Peyer's patch (tissue), 4 donors: ENCODE measurements at regions not wholly inside any gene's neighbourhood (a gene's known extent, or its start where the extent isn't known, plus 50 kb on each side); places are given as distances from the start of the nearest gene placed in this dataset.

ENCODE experiments used
- DNase-seq, 3 donors: peaks; one replicate each; pipeline ENCODE4 v3.0.0-alpha.2; 2017 to 2019
- H3K27ac ChIP-seq, 4 donors: fragments of 200-600 bp; sonication (generic); one replicate each; pipeline ENCODE4 v1.5.1; 2016 to 2019
- H3K27me3 ChIP-seq, 2 donors: fragments of 200-600 bp; sonication (generic); one replicate each; pipeline ENCODE4 v1.5.1; 2019
- H3K36me3 ChIP-seq, 3 donors: fragments of 200-600 bp; sonication (generic); one replicate each; pipeline ENCODE4 v1.5.1; 2016 to 2019
- H3K4me1 ChIP-seq, 4 donors: fragments of 200-600 bp; sonication (generic); one replicate each; pipeline ENCODE4 v1.5.1; 2016 to 2019
- H3K4me3 ChIP-seq, 4 donors: fragments of 200-600 bp; sonication (generic); 1 replicate in 3 of 4; 2 replicates in 1 of 4; pipeline ENCODE4 v1.5.1; 2016 to 2019; ENCODE audit warnings: mild to moderate bottlenecking in 1 of 4
- H3K9me3 ChIP-seq, 4 donors: fragments of 200-600 bp; sonication (generic); one replicate each; pipeline ENCODE4 v1.5.1; 2016 to 2019; ENCODE audit warnings: mild to moderate bottlenecking in 1 of 4
- CTCF ChIP-seq, 6 experiments: fragments of 450-650 bp in 4 of 6; fragments of 200-600 bp in 2 of 6; sonication (generic) in 1 of 6; IDR thresholded peaks; one replicate each; pipeline ENCODE4 v1.5.1; 2017 to 2019; ENCODE audit warnings: antibody characterized with exemption in 6 of 6, mild to moderate bottlenecking in 3 of 6, moderate library complexity in 1 of 6
- POLR2A ChIP-seq, 2 donors: fragments of 450-650 bp; IDR thresholded peaks; one replicate each; pipeline ENCODE4 v1.5.1; 2017; ENCODE audit warnings: antibody characterized with exemption in 2 of 2, mild to moderate bottlenecking in 2 of 2, moderate library complexity in 2 of 2

DNA sequence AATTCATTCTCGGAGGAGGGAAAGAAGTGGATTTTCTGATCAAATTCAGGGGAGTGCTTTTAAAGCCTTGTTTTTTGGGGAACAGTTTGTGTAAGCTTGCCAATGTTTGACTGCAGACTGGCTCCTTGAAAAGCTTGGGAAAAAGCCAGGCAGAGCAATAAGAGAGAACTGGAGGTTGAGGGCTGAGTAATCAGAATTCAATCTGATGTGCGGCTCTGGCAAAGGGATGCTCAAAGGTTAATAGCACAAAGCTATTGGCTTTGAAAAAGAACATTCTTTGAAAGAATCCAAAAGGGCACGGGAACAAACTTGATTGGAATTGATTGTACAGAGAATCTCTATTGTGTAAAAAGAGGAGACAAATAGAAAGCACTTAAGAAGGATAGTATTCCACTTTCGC is 279.3 kb downstream of the YTHDC2 start:
- no peak for TF ChIP-seq POLR2A (IDR thresholded peaks at IDR 0.05)
- Histone ChIP-seq H3K4me3 (no peak overlapping the region), H3K36me3 (no peaks in the 10 kb centered on the region), H3K9me3 (no peaks in the 10 kb centered on the region), H3K27ac (no peak overlapping the region), H3K4me1 (no peaks in the 10 kb centered on the region), H3K27me3 (no peaks in the 10 kb centered on the region)
- no peak for DNase-seq

DNA sequence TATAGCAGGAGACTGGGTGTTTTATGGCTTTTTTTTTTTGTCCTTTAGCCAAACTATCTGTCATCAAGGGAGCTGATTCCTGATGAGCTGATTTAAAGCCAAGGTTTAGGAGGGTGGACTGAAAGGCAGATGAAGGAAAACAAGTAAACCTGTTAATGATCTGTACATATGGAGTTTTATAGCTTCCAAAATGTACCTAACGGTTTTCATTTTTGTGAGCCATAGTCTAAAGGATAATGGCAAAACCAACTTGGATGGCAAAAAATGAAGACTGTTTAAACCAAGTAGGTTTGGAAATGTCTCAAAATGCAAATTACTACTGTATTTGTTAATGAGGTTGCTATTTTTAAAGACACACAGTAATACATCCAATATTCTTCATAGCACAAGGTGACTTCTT is 281.5 kb downstream of the YTHDC2 start:
- Histone ChIP-seq H3K27me3 (no peaks in the 10 kb centered on the region), H3K36me3 (no peaks in the 10 kb centered on the region), H3K27ac (no peak overlapping the region), H3K4me1 (no peaks in the 10 kb centered on the region), H3K9me3 (no peaks in the 10 kb centered on the region), H3K4me3 (no peak overlapping the region)
- no peak for DNase-seq
- TF ChIP-seq CTCF (IDR thresholded peaks at IDR 0.05): no peak
- TF ChIP-seq POLR2A (IDR thresholded peaks at IDR 0.05): no peak

GRCh38 chr5:113800686-113801085 is 287.2 kb downstream of the YTHDC2 start:
- Histone ChIP-seq H3K27ac (no peak overlapping the region), H3K36me3 (no peaks in the 10 kb centered on the region), H3K27me3 (no peaks in the 10 kb centered on the region), H3K9me3 (no peaks in the 10 kb centered on the region), H3K4me3 (no peak overlapping the region), H3K4me1 (no peaks in the 10 kb centered on the region)
- no peak for DNase-seq
- TF ChIP-seq POLR2A (IDR thresholded peaks at IDR 0.05) (no peak), CTCF (IDR thresholded peaks at IDR 0.05) (no peak)

DNA sequence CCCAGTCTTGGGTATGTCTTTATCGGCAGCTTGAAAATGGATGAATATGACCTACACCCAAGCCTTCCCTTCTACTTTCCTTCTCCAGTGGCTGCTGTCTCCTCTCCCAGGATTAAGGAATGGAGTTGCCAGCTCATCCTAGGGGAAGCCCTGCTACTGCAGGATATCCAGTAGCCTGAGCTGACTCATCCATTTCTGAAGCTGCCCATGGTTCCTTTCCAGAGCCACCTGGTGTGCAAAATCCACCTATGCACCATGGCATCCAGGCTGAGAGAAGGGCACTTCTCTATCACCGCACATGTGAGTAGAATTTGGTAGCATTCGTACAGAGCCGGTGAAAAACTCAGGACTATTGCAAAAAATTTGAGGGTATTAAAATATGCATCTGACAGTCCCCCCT is 290.8 kb downstream of the YTHDC2 start:
- no peak for DNase-seq
- Histone ChIP-seq H3K4me1 (no peaks in the 10 kb centered on the region), H3K27ac (no peak overlapping the region), H3K9me3 (no peaks in the 10 kb centered on the region), H3K4me3 (no peak overlapping the region), H3K27me3 (no peaks in the 10 kb centered on the region), H3K36me3 (no peaks in the 10 kb centered on the region)
- no peak for TF ChIP-seq POLR2A (IDR thresholded peaks at IDR 0.05)
- no peak for TF ChIP-seq CTCF (IDR thresholded peaks at IDR 0.05)

GRCh38 chr5:113804943-113805342 is 291.4 kb downstream of the YTHDC2 start:
- H3K4me1 ChIP-seq: no peaks in the 10 kb centered on the region
- no peaks in the 10 kb centered on the region for H3K27me3 ChIP-seq
- H3K9me3 ChIP-seq: no peaks in the 10 kb centered on the region
- no peak overlapping the region for H3K27ac ChIP-seq
- no peak overlapping the region for H3K4me3 ChIP-seq
- no peak for DNase-seq
- H3K36me3 ChIP-seq: no peaks in the 10 kb centered on the region
- TF ChIP-seq CTCF (IDR thresholded peaks at IDR 0.05): no peak

DNA sequence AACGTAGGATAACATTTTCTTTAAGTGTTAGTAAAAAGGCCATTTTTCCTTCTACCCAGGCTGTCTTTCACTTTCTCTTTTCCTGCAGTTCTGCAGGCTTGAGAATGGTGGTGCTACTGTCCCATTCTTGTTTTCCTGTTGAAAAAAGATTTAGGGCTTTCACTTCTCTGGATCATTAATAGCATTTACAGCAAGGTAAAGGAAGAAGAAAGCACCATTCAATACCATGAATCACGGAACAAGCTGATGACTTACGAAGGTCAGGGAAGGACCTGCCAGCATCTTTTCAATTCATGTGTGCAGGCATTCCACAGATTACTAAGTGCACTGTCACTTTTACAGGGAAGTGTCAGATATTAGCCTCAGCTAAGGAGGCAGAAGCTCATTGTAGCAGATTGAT is 292.8 kb downstream of the YTHDC2 start:
- Histone ChIP-seq H3K4me3 (no peak overlapping the region), H3K9me3 (no peaks in the 10 kb centered on the region), H3K36me3 (no peaks in the 10 kb centered on the region), H3K27ac (no peak overlapping the region), H3K4me1 (no peaks in the 10 kb centered on the region), H3K27me3 (no peaks in the 10 kb centered on the region)
- TF ChIP-seq CTCF (IDR thresholded peaks at IDR 0.05) (peak in 3 of 6 experiments; percentile 19 to 45 (median 31)), POLR2A (IDR thresholded peaks at IDR 0.05) (no peak)
- DNase-seq: no peak
